ENCODE measurements at regions not wholly inside any gene's neighbourhood (a gene's known extent, or its start where the extent isn't known, plus 50 kb on each side); places are given as distances from the start of the nearest gene placed in this dataset.

DNA sequence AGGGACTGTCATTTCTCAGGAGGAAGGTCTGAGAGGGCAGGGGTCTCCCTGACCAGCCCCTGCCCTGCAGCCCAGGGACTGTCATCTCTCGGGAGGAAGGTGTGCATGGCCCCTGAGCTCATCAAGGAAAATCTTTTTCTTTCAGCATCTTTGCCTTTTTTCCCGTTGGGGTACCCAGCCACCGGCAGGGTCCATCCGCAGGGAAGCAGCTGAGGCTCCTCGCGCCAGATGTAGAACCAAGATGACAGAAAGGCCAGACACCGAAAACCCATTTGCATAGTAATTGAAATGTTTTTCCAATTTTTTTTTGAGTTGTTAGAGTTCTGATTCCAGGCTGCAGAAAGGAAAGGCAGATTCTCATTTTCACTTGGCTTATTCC is 613.9 kb downstream of the TBC1D22A start:
- TF ChIP-seq, protein P1, sequence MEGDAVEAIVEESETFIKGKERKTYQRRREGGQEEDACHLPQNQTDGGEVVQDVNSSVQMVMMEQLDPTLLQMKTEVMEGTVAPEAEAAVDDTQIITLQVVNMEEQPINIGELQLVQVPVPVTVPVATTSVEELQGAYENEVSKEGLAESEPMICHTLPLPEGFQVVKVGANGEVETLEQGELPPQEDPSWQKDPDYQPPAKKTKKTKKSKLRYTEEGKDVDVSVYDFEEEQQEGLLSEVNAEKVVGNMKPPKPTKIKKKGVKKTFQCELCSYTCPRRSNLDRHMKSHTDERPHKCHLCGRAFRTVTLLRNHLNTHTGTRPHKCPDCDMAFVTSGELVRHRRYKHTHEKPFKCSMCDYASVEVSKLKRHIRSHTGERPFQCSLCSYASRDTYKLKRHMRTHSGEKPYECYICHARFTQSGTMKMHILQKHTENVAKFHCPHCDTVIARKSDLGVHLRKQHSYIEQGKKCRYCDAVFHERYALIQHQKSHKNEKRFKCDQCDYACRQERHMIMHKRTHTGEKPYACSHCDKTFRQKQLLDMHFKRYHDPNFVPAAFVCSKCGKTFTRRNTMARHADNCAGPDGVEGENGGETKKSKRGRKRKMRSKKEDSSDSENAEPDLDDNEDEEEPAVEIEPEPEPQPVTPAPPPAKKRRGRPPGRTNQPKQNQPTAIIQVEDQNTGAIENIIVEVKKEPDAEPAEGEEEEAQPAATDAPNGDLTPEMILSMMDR (IDR thresholded peaks at IDR 0.05 in 2 of 3, conservative IDR thresholded peaks at IDR 0.05 in 1 of 3; ENCODE audit: borderline replicate concordance in 1 of 3, insufficient read depth in 1 of 3, low read depth in 2 of 3, low read length in 2 of 3), result no peak
- TF ChIP-seq POLR2A (IDR thresholded peaks at IDR 0.05; ENCODE audit: borderline replicate concordance, extremely low read depth, insufficient read depth, insufficient read length), result no peak
